Endothelial cell (in vitro differentiated cells): ENCODE measurements at regions not wholly inside any gene's neighbourhood (a gene's known extent, or its start where the extent isn't known, plus 50 kb on each side); places are given as distances from the start of the nearest gene placed in this dataset.

Experiments used
- DNase-seq: peaks from one replicate; pipeline ENCODE4 v3.0.0; 2021; ENCODE audit warnings: low spot score
- H3K27ac Mint-ChIP-seq: one replicate; pipeline ENCODE4 v1.8.0; 2021; ENCODE audit warnings: mixed read lengths, inconsistent platforms; ENCODE audit not compliant: unreplicated experiment
- H3K27me3 Mint-ChIP-seq: one replicate; pipeline ENCODE4 v1.8.0; 2021; ENCODE audit warnings: mild to moderate bottlenecking, moderate library complexity, mixed read lengths, inconsistent platforms; ENCODE audit not compliant: unreplicated experiment
- H3K36me3 Mint-ChIP-seq: one replicate; pipeline ENCODE4 v1.8.0; 2021; ENCODE audit warnings: mild to moderate bottlenecking, low read depth, mixed read lengths, inconsistent platforms; ENCODE audit not compliant: unreplicated experiment
- H3K4me1 Mint-ChIP-seq: one replicate; pipeline ENCODE4 v1.8.0; 2021; ENCODE audit warnings: mild to moderate bottlenecking, mixed read lengths, inconsistent platforms; ENCODE audit not compliant: unreplicated experiment
- H3K4me3 Mint-ChIP-seq: one replicate; pipeline ENCODE4 v1.8.0; 2021; ENCODE audit warnings: mild to moderate bottlenecking, mixed read lengths, inconsistent platforms; ENCODE audit not compliant: unreplicated experiment
- H3K9me3 Mint-ChIP-seq: one replicate; pipeline ENCODE4 v1.8.0; 2021; ENCODE audit warnings: mixed read lengths, inconsistent platforms; ENCODE audit not compliant: unreplicated experiment
- TF ChIP-seq, protein P1 (sequence below): fragments of 200-600 bp; sonication (generic); IDR thresholded peaks from one replicate; pipeline ENCODE4 v1.5.0; 2021; ENCODE audit warnings: antibody characterized with exemption; ENCODE audit not compliant: unreplicated experiment

DNA sequence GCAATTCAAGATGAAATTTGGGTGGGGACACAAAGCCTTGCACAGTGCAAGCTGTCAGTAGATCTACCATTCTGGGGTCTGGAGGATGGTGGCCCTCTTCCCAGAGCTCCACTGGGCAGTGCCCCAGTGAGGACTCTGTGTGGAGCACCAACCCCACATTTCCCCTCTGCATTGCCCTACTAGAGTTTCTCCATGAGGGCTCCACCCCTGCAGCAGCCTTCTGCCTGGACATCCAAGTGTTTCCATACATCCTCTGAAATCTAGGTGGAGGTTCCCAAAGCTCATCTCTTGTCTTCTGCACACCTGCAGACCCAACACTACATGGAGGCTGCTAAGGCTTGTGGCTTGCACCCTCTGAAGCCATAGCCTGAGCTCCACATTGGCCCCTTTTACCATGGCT lies 402.3 kb downstream of the RAB28 start:
- peaks cover 11% of the 10 kb centered on the region for H3K36me3 Mint-ChIP-seq
- H3K27me3 Mint-ChIP-seq, result peaks cover 4% of the 10 kb centered on the region
- TF ChIP-seq, protein P1, sequence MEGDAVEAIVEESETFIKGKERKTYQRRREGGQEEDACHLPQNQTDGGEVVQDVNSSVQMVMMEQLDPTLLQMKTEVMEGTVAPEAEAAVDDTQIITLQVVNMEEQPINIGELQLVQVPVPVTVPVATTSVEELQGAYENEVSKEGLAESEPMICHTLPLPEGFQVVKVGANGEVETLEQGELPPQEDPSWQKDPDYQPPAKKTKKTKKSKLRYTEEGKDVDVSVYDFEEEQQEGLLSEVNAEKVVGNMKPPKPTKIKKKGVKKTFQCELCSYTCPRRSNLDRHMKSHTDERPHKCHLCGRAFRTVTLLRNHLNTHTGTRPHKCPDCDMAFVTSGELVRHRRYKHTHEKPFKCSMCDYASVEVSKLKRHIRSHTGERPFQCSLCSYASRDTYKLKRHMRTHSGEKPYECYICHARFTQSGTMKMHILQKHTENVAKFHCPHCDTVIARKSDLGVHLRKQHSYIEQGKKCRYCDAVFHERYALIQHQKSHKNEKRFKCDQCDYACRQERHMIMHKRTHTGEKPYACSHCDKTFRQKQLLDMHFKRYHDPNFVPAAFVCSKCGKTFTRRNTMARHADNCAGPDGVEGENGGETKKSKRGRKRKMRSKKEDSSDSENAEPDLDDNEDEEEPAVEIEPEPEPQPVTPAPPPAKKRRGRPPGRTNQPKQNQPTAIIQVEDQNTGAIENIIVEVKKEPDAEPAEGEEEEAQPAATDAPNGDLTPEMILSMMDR, result no peak
- H3K4me3 Mint-ChIP-seq, result no peak overlapping the region
- no peak for DNase-seq
- H3K9me3 Mint-ChIP-seq, result no peaks in the 10 kb centered on the region
- no peak overlapping the region for H3K27ac Mint-ChIP-seq
- H3K4me1 Mint-ChIP-seq, result no peaks in the 10 kb centered on the region

DNA sequence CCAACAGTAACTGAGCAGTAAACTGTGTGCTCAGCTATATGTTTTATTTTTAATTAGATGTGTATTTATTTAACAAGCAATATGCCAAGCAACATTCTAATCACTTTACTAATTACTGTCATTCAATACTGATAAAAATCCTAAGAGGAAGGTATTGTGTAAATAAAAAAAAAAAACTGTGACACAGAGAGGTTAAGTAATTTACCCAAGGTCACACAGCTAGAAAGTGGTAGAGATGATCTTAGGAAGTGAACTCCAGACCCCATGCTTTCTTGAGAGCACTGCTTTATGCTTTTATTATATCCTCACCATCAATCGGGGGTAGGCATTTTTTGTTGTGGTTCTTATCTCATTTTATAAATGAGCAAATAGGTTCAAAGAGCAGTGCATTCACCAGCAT lies 417.1 kb downstream of the RAB28 start:
- DNase-seq, result no peak
- no peaks in the 10 kb centered on the region for H3K4me1 Mint-ChIP-seq
- no peaks in the 10 kb centered on the region for H3K36me3 Mint-ChIP-seq

DNA sequence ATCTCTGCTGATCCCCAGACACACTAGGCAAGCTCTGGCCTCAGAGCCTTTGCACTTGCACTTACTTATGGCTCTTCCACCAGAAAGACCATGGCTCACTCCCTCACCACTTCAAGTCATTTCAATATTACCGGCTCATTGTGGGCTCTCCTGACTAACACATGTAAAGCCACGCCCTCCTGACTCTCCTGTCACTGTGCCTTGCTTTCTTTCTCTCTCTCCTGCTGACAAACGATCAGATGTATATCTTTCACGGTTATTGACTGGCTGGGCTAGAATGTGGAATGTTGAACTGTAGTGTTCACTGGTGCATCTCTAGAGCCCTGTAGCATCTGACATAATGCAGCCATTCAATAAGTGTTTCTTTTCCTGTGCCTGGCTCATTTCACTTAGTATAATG lies 425.1 kb downstream of the RAB28 start:
- Mint-ChIP-seq H3K9me3 (no peaks in the 10 kb centered on the region), H3K27ac (no peak overlapping the region), H3K36me3 (no peaks in the 10 kb centered on the region), H3K4me3 (no peak overlapping the region), H3K27me3 (peaks cover 2% of the 10 kb centered on the region), H3K4me1 (peaks cover under 1% of the 10 kb centered on the region)
- TF ChIP-seq, protein P1, result no peak
- DNase-seq, result no peak

More for the DNA sequence above, 417.1 kb downstream of the RAB28 start:
- no peak overlapping the region for H3K27ac Mint-ChIP-seq
- TF ChIP-seq, protein P1, result no peak
- no peaks in the 10 kb centered on the region for H3K27me3 Mint-ChIP-seq
- H3K4me3 Mint-ChIP-seq, result no peak overlapping the region
- H3K9me3 Mint-ChIP-seq, result no peaks in the 10 kb centered on the region

DNA sequence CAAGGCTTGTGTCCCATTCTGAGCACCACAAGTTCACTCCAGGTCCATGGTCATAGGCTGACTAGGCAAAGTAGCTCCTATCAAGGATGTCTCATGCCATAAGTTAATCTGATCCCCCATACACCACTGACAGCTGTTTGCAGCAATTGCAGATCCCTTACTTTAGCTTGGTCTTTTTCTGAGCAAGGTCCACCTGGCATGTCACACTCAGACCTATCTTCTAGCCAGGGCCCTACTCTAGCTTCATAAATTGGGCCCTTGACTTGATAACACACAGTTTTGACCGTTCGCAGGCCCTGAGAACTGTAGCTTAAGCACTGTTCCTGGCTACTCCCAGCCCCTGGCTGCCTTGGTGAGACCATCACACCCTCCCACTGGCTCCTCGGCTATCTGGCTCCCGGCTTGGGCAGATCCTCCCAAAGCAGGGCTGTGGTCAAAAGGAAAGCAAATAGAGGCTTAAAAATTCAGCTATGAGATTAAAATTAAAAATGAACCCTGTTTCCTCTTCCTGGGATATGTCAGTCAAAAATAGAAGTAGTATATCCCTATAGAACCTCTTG lies 427.4 kb downstream of the RAB28 start:
- Mint-ChIP-seq H3K36me3 (no peaks in the 10 kb centered on the region), H3K27me3 (peaks cover 2% of the 10 kb centered on the region), H3K27ac (no peak overlapping the region), H3K9me3 (no peaks in the 10 kb centered on the region), H3K4me1 (peaks cover 8% of the 10 kb centered on the region), H3K4me3 (no peak overlapping the region)
- no peak for DNase-seq
- TF ChIP-seq, protein P1, result no peak

DNA sequence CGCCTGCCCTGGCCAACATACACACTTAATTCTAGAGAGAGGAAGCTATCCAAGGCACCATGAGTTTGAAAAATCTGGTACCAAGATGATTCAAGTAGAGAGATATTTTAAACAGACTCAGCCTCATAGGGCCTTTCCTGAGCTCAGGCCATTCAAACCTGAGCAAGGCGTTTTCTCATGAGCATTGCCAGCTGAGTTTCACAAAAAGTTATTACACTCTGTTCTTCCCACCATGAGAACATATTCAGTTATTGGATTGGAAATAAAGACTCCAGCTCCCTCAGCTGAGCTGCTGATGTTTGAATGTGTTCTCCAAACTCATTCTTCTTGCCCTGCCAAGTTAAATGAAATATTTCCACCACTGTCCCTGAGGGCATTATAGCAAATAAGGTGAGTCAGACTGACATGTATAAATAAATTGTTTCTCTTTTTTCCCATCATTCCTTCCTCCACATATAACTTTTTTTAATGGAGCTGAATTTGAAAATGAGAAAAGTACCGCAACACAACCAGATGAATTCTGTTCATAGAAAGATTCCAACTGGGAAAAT lies 429.6 kb downstream of the RAB28 start:
- Mint-ChIP-seq H3K4me1 (peaks cover 8% of the 10 kb centered on the region), H3K4me3 (no peak overlapping the region), H3K27ac (no peak overlapping the region), H3K36me3 (no peaks in the 10 kb centered on the region), H3K9me3 (no peaks in the 10 kb centered on the region), H3K27me3 (no peaks in the 10 kb centered on the region)
- TF ChIP-seq, protein P1, result no peak
- no peak for DNase-seq
